ENCODE measurements at regions not wholly inside any gene's neighbourhood (a gene's known extent, or its start where the extent isn't known, plus 50 kb on each side); places are given as distances from the start of the nearest gene placed in this dataset.

- DNase-seq (ENCODE audit: low read depth, low spot score): no peak
These were observed 419.4 kb downstream of the GPATCH2 start for GRCh38 chr1:217211486-217211885.

GRCh38 chr1:217205578-217205977 is 425.3 kb downstream of the GPATCH2 start:
- no peak for DNase-seq (ENCODE audit: low read depth, low spot score)

DNA sequence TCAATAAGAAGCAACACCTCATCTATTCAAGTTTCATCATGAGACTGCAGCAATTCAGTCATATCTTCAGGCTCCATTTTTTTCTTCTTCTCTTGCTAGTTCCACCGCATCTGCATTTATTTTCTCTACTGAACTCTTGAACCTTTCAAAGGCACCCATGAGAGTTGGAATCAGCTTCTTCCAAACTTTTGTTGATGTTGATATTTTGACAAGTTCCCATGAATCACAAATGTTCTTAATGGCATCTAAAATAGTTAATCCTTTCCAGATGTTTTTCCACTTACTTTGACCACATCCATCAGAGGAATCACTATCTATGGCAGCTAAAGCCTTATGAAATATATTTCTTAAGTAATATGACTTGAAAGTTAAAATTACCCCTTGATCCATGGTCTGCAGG is 434.3 kb downstream of the GPATCH2 start:
- DNase-seq (ENCODE audit: low read depth, low spot score): no peak

DNA sequence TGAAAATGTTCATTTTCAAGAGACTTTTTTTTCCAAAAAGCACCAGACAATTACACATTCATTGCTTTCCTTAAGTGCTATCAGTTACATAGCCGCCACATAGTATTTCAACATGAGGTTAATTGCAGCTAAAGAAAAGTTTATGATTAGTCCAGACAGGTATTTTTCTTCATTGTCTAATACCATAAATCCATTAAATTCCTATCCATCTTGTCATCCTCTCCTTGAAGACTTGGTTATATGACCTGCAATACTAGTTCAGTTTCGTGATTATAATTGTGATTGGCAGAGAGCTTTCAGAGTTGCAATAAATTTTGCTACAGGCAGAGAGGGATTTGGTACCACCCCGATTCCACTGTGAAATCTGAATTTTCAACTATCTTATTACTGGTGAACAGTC is 437.7 kb downstream of the GPATCH2 start:
- DNase-seq (ENCODE audit: low read depth, low spot score): no peak

GRCh38 chr1:217191441-217191840 is 439.4 kb downstream of the GPATCH2 start:
- no peak for DNase-seq (ENCODE audit: low read depth, low spot score)

- DNase-seq (ENCODE audit: low read depth, low spot score): no peak
These were observed 440.5 kb downstream of the GPATCH2 start for GRCh38 chr1:217190359-217190758.

DNA sequence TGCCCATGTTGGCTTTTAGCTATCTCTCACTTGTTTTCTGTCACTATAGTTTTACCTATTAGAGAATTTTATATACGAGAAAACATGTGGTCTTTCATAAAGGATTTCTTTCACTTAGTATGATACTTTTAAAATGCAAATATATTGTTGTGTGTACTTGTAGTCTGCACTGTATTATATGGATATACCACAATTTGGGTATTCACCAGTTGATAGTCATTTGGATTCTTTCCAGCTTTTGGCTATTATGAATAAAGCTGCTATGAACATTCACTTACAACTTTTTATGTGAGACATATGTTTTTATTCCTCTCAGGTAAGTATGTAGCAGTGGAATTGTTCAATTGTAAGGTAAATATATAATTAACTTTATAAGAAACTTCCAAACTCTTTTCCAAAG is 441.5 kb downstream of the GPATCH2 start:
- DNase-seq (ENCODE audit: low read depth, low spot score): no peak

DNA sequence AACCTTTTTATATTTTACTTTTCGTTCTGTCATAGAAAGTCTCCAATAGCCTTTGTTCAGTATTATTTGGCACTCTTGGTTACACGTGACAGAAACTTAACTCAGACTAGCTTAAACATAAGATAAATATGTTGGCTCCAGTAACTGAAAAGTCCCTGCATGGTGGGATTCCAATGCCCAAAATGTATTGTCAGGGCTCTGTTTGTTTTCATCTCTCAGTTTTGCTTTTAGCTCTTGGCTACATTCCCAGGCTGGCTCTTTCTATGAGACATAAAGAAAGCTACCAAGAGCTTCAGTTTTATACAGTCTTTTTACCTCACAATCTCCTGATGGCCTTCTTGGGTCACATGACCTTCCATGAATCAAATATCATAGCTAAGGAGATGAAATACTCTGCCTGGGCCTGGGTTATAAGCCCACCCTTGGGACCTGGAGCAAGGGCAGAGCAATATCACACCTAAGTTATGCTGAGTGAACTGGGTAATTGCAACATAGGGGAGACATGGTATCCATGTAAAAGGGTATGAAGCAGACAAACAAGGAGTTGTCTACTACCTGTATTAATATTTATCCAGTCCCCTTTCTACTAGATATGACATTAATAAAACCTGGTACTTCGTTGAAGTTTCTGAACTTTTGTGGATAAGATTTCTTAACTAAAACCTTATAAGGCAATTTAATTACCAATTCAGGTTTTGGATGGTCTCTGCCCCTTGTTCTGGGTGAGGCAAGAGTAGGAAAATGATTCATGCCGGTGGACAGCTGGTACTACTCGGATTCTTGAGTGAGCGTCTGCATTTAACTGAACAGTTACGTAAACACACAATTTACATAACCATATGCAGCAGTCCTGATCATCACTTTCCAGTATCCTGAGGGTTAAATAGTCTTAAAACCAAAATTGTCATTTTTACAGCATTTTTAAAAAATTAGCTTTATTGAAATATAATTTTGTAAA is 442.3 kb downstream of the GPATCH2 start:
- no peak for DNase-seq (ENCODE audit: low read depth, low spot score)

- no peak for DNase-seq (ENCODE audit: low read depth, low spot score)
These were observed 444.2 kb downstream of the GPATCH2 start for GRCh38 chr1:217186664-217187063.

DNA sequence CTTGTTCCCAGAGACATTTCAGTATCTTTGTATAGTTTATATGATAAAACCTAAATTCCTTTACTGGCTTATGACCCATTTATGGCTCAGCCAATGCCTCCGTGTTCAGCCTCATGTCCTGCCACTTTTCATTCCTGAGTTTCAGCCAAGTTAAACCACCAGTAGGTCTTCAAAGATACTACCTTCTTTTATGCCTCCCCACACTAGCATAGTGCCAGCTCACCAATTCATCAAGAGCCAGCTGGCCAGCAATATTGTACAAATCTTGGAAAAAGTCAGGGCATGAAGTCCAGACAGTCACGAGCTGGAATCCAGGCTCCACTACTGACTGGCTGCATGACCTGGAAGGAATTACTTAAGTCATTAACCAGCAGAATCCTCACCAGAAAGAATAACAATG is 446.0 kb downstream of the GPATCH2 start:
- DNase-seq (ENCODE audit: low read depth, low spot score): no peak

GRCh38 chr1:217182992-217183391 is 447.9 kb downstream of the GPATCH2 start:
- DNase-seq (ENCODE audit: low read depth, low spot score): no peak

DNA sequence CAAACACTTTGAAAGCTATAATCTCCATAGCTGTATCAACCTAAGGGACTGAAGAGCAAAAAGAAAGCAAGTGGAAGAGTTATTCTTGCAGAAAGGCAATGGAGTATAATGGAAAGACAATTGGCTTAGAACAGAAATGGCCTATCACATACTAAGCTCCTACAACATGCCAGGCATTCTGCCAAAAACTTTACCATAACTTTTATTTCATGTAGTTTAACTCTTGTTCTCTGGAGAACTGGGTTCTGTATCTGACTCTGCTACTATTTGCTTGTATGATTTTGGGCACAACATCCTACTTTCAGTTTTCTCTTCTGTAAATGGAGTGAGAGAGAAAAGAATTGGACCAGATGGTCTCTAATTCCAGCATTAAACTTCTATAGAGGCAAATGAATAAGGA is 449.1 kb downstream of the GPATCH2 start:
- no peak for DNase-seq (ENCODE audit: low read depth, low spot score)

- DNase-seq (ENCODE audit: low read depth, low spot score): no peak
These were observed 449.6 kb downstream of the GPATCH2 start for GRCh38 chr1:217181176-217181746.

GRCh38 chr1:217180443-217180842 is 450.4 kb downstream of the GPATCH2 start:
- DNase-seq (ENCODE audit: low read depth, low spot score): no peak

- DNase-seq (ENCODE audit: low read depth, low spot score): no peak
These were observed 441.2 kb upstream of the ESRRG start for GRCh38 chr1:217164403-217164802.

- no peak for DNase-seq (ENCODE audit: low read depth, low spot score)
These were observed 430.1 kb upstream of the ESRRG start for GRCh38 chr1:217153361-217153760.

GRCh38 chr1:217150366-217150765 is 427.1 kb upstream of the ESRRG start:
- no peak for DNase-seq (ENCODE audit: low read depth, low spot score)

DNA sequence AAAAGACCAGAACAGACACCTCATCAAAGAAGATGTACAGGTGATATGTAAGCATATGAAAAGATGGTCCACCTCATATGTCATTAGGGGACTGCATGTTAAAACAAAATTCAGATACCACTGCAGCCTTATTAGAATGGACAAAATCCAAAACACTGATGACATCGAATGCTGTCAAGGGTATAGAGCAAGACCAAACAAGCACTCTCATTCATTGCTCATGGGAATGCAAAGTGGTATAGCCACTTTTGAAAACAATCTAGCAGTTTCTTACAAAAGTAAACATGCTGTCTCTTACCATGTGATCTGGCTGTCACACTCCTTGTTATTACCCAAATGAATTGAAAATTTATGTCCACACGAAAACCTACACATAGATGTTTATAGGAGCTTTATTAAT is 426.6 kb upstream of the ESRRG start:
- DNase-seq (ENCODE audit: low read depth, low spot score): no peak

DNA sequence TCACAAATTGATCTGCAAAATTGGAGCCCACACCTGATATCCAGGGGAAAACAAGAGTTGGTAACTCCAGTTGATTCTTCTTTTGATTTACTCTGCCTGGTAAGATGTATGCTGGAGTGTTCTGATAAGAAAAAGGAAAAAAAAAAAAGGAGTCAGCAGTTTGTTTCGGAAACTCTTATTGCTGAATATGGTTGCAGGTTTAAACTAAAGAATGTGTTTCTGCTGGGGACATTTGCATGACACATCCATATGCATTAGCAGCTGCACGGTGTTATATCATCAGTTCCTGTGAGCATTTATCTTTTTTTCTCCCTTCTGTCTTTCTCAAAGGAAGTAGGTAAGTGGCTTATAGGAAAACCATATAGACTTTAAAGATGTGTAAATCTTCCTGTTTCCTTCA is 418.5 kb upstream of the ESRRG start:
- DNase-seq (ENCODE audit: low read depth, low spot score): no peak

DNA sequence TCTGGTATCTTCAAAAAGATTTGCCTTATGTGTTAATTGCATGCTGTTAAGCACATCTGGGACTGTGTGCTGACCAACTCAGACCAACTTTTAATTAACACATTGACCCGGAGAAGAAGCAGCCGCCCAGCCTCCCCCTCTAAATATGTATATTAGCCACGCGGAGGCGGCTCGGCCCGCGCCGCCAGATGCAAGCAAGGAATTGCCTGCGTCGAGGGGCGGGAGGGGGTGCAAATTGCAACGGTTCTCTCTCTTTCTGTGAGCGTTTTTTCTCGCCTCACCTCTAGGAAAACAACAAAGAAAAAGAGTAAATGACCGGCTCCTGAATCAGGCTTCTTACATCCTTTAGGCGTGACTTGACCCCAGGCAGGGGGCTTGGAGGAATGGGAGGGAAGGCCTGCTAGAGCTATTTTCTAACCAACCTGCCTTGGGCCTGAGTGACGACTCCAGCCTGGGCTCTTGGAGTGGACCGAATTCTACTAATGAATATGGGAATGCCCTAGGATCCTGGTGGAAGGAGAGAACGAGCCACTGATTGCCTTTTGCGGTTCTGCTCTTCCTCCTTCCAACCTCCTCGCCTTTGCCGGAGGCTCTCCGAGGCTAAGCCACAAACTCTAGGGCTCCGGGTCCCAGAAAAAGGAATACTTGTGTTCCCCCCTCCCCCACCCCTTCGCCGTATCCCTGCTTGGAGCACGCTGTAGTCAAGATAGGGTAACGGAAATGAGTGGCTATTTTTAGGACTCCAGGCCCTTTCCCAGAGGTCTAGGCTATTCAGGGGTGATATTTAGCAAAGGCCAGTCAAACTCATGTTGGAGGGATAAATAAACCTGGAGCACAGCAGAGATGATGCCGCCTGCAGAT is 417.0 kb upstream of the ESRRG start:
- DNase-seq (ENCODE audit: low read depth, low spot score): no peak

GRCh38 chr1:217139513-217139912 is 416.3 kb upstream of the ESRRG start:
- no peak for DNase-seq (ENCODE audit: low read depth, low spot score)

- no peak for DNase-seq (ENCODE audit: low read depth, low spot score)
These were observed 415.7 kb upstream of the ESRRG start for GRCh38 chr1:217138799-217139466.
